Fibroblast of villous mesenchyme (primary cell): ENCODE measurements at regions not wholly inside any gene's neighbourhood (a gene's known extent, or its start where the extent isn't known, plus 50 kb on each side); places are given as distances from the start of the nearest gene placed in this dataset. TPM values are rescaled to one million over a fixed set of nuclear protein-coding genes. Genes with fewer than 3 reads are reported as not detected.

ENCODE experiments used
- DNase-seq: peaks from one replicate; pipeline ENCODE4 v3.0.0-alpha.2; 2010; ENCODE audit warnings: low read depth
- H3K4me3 ChIP-seq: 2 replicates; pipeline ENCODE4 v1.5.1; 2011; ENCODE audit warnings: low read depth, mild to moderate bottlenecking, low read length
- small RNA-seq: library from RNA; depleted of rRNA; stranded (forward); fragments of <200 nt; gene quantifications from one replicate; pipeline ENCODE3, GENCODE V24; 2012
- TF ChIP-seq, protein P1 (sequence below): IDR thresholded peaks from 2 replicates; pipeline ENCODE4 v1.5.1; 2012; ENCODE audit warnings: low read depth, mild to moderate bottlenecking, low read length; ENCODE audit not compliant: insufficient read depth

DNA sequence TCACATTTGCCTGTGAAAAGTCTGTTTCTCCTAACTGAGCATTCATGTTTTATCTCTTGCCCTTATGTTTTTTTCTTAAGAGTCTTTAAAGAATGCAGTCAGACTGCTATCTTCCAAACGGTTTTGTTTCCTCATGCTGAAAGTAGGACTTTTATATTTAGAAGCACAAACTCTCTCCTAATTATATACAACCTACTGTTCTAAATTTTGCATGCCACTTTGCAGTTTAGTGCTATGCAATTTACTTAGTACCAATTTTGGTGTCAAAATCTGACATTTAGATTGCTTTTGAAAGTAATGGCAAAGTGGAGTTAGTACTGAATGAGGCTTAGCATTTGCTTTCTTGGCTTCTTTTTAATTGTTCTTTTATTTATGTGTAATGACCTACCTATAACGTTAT is 55.1 kb upstream of the PCDH20 start:
- no peak overlapping the region for H3K4me3 ChIP-seq
- TF ChIP-seq, protein P1, sequence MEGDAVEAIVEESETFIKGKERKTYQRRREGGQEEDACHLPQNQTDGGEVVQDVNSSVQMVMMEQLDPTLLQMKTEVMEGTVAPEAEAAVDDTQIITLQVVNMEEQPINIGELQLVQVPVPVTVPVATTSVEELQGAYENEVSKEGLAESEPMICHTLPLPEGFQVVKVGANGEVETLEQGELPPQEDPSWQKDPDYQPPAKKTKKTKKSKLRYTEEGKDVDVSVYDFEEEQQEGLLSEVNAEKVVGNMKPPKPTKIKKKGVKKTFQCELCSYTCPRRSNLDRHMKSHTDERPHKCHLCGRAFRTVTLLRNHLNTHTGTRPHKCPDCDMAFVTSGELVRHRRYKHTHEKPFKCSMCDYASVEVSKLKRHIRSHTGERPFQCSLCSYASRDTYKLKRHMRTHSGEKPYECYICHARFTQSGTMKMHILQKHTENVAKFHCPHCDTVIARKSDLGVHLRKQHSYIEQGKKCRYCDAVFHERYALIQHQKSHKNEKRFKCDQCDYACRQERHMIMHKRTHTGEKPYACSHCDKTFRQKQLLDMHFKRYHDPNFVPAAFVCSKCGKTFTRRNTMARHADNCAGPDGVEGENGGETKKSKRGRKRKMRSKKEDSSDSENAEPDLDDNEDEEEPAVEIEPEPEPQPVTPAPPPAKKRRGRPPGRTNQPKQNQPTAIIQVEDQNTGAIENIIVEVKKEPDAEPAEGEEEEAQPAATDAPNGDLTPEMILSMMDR, result no peak
- DNase-seq, result no peak

DNA sequence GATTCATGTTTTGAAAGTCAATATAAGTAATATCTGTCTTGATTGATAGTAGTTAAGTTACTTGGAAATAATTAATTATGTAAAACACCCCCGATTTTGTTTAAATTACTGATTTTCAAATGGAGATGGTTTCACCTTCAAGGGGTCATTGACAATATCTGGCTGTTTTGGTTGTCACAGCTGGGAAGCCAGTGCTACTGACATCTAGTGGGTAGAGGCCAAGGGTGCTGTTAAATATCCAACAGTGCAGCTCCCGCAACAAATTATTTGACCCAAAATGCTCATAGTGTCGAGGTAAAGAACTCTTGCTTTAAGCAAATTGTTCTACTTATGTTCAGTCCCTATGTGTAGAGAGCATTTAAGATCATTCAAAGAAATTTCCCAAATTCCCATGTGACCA is 50.6 kb upstream of the PCDH20 start:
- no peak overlapping the region for H3K4me3 ChIP-seq
- no peak for DNase-seq
- TF ChIP-seq, protein P1, result no peak

Small RNA genes in the stretch of these regions (small RNA-seq; reads per million reads assigned to genes)
- gene AL353765.1 (not detected), gene AL356102.1 (not detected), gene MIR4704 (not detected), gene MIR548X2 (not detected), gene RNU6-81P (not detected)
